AG10803 (cell line): ENCODE measurements at regions not wholly inside any gene's neighbourhood (a gene's known extent, or its start where the extent isn't known, plus 50 kb on each side); places are given as distances from the start of the nearest gene placed in this dataset.

Source experiments
- DNase-seq: peaks from one replicate; pipeline ENCODE4 v3.0.0; 2010; ENCODE audit warnings: low read depth
- H3K4me3 ChIP-seq: 2 replicates; pipeline ENCODE4 v1.5.1; 2011; ENCODE audit warnings: mild to moderate bottlenecking, low read length, control low read depth
- TF ChIP-seq, protein P1 (sequence below): conservative IDR thresholded peaks from 2 replicates; pipeline ENCODE4 v1.5.1; 2011; ENCODE audit warnings: mild to moderate bottlenecking, low read length, control low read depth, inconsistent platforms

DNA sequence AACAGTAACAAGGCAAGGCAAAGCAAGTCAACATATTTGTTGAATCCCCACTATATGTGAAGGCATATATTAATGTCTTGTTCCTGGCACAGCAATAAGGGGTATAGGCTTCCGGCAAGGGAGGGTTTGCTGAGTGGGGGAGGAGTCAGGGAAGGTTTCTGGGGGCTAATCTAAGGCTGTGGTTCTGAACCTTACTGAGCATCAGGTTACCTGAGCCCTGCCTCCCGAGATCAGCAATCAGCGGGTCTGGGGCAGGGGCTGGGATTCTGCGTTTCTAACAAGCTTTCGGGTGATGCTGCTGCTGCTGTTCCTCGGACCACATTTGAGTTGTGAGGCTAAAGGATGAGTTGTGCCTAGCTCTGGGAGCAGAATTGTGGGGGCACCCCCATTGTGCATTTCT, 401.7 kb upstream of the SPRED2 start:
- TF ChIP-seq, protein P1, sequence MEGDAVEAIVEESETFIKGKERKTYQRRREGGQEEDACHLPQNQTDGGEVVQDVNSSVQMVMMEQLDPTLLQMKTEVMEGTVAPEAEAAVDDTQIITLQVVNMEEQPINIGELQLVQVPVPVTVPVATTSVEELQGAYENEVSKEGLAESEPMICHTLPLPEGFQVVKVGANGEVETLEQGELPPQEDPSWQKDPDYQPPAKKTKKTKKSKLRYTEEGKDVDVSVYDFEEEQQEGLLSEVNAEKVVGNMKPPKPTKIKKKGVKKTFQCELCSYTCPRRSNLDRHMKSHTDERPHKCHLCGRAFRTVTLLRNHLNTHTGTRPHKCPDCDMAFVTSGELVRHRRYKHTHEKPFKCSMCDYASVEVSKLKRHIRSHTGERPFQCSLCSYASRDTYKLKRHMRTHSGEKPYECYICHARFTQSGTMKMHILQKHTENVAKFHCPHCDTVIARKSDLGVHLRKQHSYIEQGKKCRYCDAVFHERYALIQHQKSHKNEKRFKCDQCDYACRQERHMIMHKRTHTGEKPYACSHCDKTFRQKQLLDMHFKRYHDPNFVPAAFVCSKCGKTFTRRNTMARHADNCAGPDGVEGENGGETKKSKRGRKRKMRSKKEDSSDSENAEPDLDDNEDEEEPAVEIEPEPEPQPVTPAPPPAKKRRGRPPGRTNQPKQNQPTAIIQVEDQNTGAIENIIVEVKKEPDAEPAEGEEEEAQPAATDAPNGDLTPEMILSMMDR, result no peak

GRCh38 chr2:65831509-65831908, 399.1 kb upstream of the SPRED2 start:
- TF ChIP-seq, protein P1, result no peak
- no peak for DNase-seq
- H3K4me3 ChIP-seq, result no peak overlapping the region

More for the DNA sequence above, 401.7 kb upstream of the SPRED2 start:
- DNase-seq, result no peak
- H3K4me3 ChIP-seq, result no peak overlapping the region

GRCh38 chr2:65826567-65826966, 394.2 kb upstream of the SPRED2 start:
- TF ChIP-seq, protein P1, result no peak
- H3K4me3 ChIP-seq, result no peak overlapping the region
- no peak for DNase-seq

DNA sequence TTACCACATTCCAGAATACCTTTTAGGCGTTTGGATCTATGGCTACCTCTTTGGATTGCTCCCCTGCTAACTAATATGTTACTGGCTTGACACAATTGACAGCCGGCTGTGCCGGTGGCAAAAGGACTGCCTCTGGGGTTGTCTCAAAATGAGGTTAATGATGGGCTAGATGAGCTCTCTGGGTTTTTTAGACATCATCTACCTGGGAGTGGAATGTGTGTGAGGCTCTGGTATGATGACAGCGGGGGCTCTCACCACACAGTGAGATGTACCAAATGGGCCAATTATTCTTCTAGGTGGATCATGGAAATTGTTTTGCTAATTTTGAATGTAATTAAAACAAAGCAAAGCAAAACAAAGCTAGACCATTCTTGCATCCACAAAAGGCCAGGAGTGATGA, 391.1 kb upstream of the SPRED2 start:
- TF ChIP-seq, protein P1, result no peak
- DNase-seq, result no peak
- H3K4me3 ChIP-seq, result no peak overlapping the region

DNA sequence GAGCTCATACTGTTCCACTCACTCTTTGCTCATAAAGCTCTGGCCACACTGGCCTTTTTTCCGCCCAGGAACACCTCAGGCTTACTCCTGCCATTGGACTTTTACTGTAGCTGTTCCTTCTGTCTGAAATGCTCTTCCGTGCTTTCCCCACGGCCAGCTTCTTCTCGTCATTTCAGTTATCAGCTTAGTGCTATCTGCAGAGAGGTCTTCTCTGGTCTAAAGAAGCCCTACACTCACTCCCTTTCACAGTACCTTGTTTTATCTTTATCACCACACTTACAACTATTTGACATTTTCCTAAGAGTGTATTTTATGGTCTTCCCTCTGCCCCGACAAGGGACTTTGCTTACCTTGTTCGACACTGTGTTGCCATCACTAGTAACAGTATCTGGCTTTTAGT, 388.1 kb upstream of the SPRED2 start:
- no peak overlapping the region for H3K4me3 ChIP-seq
- no peak for DNase-seq
- TF ChIP-seq, protein P1, result no peak

DNA sequence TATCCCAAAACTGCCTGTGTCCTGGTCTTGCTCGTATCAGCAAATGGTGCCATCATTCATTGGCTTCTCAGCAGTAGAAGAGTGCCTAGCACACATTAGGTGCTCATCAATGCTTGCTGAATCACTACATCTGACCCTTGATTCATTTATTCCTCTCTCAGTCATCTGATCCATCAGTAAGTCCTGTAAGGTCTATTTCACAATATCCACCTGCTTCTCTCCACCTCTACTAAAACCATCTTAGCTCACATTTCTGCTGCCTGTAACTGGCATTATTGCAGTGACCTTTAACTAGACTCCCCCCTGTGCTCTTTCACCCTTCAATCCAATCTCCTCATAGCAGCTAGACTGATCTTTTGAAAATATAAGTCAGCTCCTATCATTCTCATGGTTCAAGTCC, 387.6 kb upstream of the SPRED2 start:
- TF ChIP-seq, protein P1, result no peak
- H3K4me3 ChIP-seq, result no peak overlapping the region
- no peak for DNase-seq

DNA sequence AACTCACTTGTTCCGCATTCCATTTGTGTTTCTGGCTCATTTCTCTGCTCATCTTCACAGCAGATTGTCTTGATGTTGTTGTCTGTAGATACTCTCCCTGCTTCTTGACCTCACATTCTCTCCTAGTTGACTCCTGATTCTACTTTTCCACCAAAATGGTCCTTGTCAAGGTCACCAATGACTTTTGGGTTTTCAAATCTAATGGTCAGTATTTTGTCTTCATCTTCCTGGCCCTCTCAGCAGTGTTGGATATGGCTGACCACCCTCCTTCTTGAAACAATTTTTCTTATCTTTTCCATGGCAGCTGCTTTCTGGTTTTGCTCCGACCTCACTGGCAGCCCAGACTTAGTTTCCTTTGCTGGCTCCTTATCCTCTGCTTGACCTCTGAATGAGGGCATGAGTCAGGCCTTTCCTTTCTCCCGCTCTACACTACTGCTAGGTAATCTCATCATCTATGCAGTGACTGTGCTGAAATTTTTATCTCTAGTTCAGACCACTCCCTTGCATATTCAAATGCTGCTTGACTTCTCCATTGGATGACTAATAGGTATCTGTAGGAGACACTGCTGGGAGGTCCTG, 386.6 kb upstream of the SPRED2 start:
- H3K4me3 ChIP-seq, result no peak overlapping the region
- DNase-seq, result no peak
- TF ChIP-seq, protein P1, result no peak
